HG02571 (cell line): ENCODE measurements at regions not wholly inside any gene's neighbourhood (a gene's known extent, or its start where the extent isn't known, plus 50 kb on each side); places are given as distances from the start of the nearest gene placed in this dataset.
A peak's percentile ranks its signal among the peaks of the same experiment; 100 is the strongest.
"Not testable (repeated sequence)": the region's sequence is repeated elsewhere in the genome, so short reads cannot be mapped to it uniquely, and the experiment has no call there.

Experiments used
- ATAC-seq: cut with Tn5 transposase; IDR thresholded peaks from one replicate; pipeline ENCODE4 v1.9.1; 2021; ENCODE audit warnings: mild to moderate bottlenecking, moderate library complexity; ENCODE audit not compliant: unreplicated experiment

DNA sequence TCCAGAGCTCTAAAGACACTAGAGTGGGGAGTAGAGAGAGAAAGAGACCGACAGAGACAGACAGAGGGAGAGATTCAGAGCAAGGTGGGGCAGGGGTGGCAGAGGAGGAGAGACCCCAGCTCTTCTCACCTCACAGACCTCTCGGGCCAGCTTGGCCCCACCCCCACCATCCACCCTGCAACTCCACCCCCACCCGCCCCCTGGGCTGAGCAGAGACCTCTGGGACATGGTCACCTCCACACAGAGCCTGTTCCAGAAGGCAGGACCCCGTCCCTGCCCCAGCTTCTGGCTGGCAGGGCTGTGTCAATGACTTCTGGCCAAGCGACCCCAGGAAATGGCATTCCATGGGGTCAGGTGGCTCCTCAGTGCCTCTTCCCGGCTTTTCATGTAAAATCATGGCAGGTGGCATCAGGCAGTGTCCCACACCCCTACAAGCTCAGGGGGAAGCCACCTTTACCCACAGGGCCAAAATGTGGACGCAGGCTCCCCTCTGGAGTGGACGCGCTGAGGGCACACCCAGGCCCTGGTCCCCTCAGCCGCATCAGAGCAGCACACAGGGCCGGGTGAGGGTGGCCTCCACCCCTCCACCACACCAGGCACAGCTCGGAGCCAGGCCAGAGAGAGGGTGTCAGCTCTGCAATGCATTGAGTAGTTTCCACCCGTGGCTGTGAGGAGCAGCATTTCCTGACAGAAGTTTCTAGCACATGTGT is 131.2 kb upstream of the LPCAT1 start:
- ATAC-seq: no peak

GRCh38 chr5:1653698-1654651 is 130.2 kb upstream of the LPCAT1 start:
- peak; percentile 66 for ATAC-seq

- peak; percentile 30 for ATAC-seq
Measured at GRCh38 chr5:1652873-1653697, 129.3 kb upstream of the LPCAT1 start.

DNA sequence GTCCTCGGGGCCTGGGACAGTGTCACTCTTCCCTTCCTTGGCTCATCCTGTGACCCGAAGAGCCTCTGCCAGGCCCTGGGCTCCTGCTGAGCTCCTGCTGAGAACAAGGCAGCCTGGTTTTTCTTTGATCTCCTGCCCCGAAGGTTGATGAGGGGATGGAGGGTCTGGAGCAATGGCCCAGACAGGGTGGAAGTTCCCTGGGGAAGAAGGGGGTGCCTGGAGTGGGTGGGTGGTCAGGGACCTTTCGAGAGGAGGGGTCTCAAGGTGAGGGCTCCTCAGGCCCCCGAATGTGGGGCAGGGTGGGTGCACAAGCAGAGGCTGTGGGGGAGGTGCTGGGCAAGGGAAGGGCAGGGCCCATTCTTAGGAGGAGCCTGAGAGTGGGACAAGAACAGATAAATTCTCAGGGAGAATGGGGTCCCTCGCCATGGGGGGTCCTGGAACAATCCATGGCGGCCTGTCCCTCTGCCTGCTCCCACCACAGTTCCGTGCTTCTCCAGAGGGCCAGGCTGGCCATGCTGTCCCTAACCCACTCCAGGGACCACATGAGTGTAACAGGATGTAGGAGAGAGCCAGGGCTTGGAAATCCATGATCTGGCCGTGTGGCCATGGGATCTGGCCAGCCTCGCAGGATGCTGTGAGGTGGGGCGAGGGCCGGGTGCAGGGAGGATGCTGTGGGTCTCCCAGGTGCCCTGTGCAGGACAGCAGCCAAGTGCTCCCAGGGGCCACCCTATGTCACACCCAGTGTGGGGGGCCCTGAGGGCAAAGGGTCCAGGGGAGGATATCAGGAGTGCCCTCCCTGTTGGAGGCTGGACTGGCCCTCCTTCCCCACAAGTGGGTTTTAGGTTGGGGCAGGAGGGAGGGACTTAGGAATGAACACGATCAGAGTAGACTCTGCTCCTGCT is 128.5 kb upstream of the LPCAT1 start:
- ATAC-seq: no peak

DNA sequence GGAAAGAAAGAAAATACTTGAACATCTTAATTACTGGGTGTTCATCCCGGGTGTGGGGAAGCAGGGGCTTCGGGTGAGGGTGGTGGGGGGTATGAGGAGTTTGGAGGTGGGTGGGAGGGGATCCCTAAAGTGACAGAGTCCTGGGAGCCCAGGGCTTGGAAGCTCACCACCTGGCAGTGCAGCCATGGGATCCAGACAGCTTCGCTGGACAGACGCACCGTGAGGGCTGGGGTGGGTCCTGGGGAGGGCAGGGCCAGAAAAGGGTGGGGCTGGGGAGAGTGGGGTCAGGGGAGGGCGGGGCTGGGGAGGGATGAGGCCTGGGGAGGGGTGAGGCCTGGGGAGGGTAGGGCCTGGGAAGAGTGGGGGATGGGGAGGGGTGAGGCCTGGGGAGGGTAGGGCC is 127.5 kb upstream of the LPCAT1 start:
- no peak for ATAC-seq

DNA sequence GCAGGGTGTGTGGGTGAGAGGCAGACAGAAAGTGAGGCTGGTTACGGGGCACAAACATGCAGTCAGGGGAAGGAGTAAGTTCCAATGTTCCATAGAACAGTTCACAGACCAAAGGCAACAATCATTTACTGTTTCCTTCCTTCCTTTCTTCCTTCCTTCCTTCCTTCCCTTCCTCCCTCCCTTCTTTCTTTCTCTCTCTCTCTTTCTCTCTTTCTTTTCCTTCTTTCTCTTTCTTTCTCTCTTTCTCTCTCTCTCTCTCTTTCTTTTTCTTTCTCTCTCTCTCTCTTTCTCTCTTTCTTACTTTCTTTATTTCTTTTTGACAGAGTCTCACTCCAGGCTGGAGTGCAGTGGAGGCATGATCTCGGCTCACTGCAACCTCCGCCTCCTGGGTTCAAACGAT is 125.8 kb upstream of the LPCAT1 start:
- no peak for ATAC-seq

DNA sequence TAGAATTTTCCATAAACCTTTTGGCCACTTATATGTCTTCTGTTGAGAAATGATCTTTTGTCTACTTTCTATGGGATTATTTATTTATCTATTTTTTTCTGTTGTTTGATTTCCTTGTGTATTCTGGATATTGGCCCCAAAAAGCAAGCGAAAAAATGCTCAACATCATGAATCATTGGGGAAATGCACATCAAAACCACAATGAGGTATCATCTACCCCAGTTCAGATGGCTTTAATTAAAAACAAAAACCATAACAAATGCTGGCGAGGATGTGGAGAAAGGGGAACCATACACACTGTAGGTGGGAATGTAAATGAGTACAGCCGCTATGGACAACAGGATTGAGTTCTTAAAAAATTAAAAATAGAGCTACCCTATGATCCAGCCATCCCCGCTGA is 125.0 kb upstream of the LPCAT1 start:
- ATAC-seq: no peak

GRCh38 chr5:1647580-1647979 is 123.8 kb upstream of the LPCAT1 start:
- no peak for ATAC-seq

DNA sequence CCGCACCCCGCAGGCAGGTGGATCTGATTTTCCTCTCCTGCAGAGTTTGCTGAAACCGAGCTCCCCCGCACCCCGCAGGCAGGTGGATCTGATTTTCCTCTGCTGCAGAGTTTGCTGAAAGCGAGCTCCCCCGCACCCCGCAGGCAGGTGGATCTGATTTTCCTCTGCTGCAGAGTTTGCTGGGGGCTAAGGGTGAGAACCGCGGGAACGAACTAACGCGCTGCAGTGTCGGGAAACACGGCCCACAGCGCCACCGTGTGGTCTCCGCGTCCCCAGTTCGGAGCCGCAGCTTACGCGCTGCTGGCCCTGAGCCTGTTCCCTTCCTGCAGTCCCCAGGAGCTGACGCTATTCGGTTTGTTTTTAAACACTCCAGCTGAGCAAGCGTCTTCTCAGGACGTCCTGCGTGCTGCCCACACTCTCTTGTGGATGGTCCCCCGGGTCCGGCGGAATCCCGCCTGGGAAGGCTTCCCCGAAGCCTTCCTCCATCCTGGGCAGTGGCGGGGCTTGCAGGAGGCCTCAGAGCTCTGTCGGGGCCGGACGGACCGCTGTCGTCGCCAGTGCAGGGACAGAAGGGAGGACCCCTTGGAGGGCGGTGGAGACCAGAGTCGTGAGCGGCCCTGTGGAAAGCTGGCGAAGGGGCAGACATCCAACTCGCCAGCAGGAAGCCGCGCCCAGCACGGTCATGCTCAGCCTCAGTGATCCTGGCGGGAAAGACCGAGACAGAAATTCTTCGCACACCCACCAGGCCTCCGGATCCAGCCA is 121.2 kb upstream of the LPCAT1 start:
- peak; percentile 76 for ATAC-seq

DNA sequence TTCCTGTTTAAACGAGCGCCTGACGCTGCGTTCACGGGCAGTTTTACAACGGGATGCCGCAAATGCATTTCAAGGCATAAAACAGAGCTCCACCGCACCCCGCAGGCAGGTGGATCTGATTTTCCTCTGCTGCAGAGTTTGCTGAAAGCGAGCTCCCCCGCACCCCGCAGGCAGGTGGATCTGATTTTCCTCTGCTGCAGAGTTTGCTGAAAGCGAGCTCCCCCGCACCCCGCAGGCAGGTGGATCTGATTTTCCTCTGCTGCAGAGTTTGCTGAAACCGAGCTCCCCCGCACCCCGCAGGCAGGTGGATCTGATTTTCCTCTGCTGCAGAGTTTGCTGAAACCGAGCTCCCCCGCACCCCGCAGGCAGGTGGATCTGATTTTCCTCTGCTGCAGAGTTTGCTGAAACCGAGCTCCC is 120.6 kb upstream of the LPCAT1 start:
- ATAC-seq: not testable (repeated sequence)

GRCh38 chr5:1643651-1644392 is 120.1 kb upstream of the LPCAT1 start:
- ATAC-seq: no peak

GRCh38 chr5:1642621-1643061 is 118.9 kb upstream of the LPCAT1 start:
- ATAC-seq: no peak

GRCh38 chr5:1642221-1642620 is 118.5 kb upstream of the LPCAT1 start:
- ATAC-seq: no peak

DNA sequence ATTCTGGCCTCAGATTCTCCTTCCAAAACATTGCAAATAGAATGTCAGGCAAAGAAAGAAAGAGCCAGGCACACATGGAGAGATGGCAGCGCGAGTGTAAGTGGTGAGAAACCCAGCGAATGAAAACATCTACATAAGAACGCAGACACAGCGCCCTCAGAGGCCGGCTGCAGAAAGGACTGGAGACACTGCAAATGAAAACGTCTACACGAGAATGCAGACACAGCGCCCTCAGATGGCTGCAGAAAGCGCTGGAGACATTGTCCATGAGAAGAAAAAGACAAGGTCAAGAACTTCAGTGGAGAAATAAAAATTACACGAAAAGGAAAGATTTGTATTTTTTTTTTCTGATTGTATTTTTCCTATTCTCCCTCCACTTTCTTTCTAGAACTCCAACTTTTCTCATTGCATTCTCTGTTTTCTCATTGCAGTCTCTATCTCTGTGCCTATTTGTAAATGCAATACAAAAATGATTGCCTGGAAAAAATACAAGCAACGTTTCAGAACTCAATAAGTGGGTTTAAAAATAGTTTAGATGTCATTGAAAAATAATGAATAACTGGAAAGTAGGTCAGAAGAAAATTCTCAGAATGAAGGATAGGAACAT is 117.9 kb upstream of the LPCAT1 start:
- peak; percentile 67 for ATAC-seq

DNA sequence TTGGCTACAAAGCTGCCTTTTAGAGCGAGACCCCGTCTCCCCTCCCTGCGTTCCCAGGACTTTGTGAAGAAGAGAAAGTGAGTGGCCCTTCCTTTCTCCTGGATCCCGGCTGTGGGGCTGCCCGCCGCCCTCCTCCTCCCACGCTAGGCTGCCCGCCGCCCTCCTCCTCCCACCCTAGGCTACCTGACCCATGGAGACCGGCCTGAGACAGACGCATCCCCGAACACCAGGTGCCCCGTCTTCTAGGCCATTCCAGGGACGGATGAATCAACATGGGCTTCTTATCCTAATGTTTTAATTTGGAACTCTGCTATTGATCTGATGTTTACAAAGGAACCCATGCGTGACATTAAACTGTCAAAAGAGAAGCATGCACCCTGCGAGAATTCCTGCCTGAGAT is 117.3 kb upstream of the LPCAT1 start:
- ATAC-seq: no peak

DNA sequence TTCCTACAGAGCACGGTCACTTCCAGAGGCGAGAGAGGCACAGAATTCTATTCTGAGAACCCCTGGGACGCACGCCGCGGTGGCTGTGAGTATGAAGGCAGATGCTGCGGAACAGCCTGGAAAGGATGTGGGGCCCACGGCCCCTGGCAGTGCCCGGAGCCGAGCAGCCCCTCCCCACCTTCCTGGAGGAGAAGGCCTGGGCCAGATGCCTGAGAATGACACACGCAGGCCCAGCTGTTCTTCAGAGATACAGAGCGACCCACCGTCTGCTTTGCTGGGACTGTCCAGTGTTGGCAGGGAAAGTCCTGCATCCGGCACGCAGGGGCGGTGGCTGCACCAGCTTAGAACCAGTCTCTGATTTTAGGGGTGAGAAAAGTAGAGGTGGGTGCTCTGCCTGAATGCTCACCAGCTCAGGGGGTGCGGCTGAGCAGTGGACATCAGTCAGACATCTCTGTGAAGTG is 116.7 kb upstream of the LPCAT1 start:
- no peak for ATAC-seq

- ATAC-seq: no peak
Measured at GRCh38 chr5:1639757-1640156, 116.0 kb upstream of the LPCAT1 start.
